Lung (tissue), 11 donors: ENCODE measurements at regions not wholly inside any gene's neighbourhood (a gene's known extent, or its start where the extent isn't known, plus 50 kb on each side); places are given as distances from the start of the nearest gene placed in this dataset.

Experiments
- ATAC-seq: fragments of 200-7000 bp; cut with Tn5 transposase; one replicate; pipeline ENCODE4 v1.9.1; 2020; ENCODE audit warnings: moderate number of reproducible peaks; ENCODE audit not compliant: insufficient read depth, low FRiP score
- DNase-seq, 3 donors: peaks; one replicate each; pipeline ENCODE4 v3.0.0-alpha.2; 2013 to 2017
- H3K27ac ChIP-seq, 2 donors: one replicate each; pipeline ENCODE4 v1.5.1; 2013; ENCODE audit warnings: mild to moderate bottlenecking in 2 of 2, moderate library complexity in 2 of 2, control low read depth in 1 of 2, inconsistent platforms in 1 of 2, low read depth in 1 of 2, low read length in 1 of 2
- H3K27me3 ChIP-seq, 3 donors: one replicate each; pipeline ENCODE4 v1.5.1; 2013; ENCODE audit warnings: low read length in 2 of 3; ENCODE audit not compliant: control insufficient read depth in 3 of 3, insufficient read depth in 3 of 3
- H3K36me3 ChIP-seq, 4 donors: one replicate each; pipeline ENCODE4 v1.5.1; 2013; ENCODE audit warnings: low read length in 4 of 4, mild to moderate bottlenecking in 1 of 4, moderate library complexity in 1 of 4; ENCODE audit not compliant: control insufficient read depth in 4 of 4, insufficient read depth in 4 of 4
- H3K4me1 ChIP-seq, 5 donors: one replicate each; pipeline ENCODE4 v1.5.1; 2013; ENCODE audit warnings: low read length in 5 of 5, mild to moderate bottlenecking in 2 of 5, moderate library complexity in 1 of 5; ENCODE audit not compliant: control insufficient read depth in 5 of 5, insufficient read depth in 5 of 5
- H3K4me3 ChIP-seq: one replicate; pipeline ENCODE4 v1.5.1; 2013; ENCODE audit warnings: mild to moderate bottlenecking, control low read depth, moderate library complexity
- H3K9ac ChIP-seq, 2 donors: one replicate each; pipeline ENCODE4 v1.5.1; 2013; ENCODE audit warnings: low read length in 2 of 2, control low read depth in 1 of 2; ENCODE audit not compliant: insufficient read depth in 1 of 2
- H3K9me3 ChIP-seq, 4 donors: one replicate each; pipeline ENCODE4 v1.5.1; 2013; ENCODE audit warnings: low read length in 3 of 4, mild to moderate bottlenecking in 1 of 4, moderate library complexity in 1 of 4; ENCODE audit not compliant: control insufficient read depth in 4 of 4, insufficient read depth in 3 of 4
- CTCF ChIP-seq: IDR thresholded peaks from 2 replicates; pipeline ENCODE4 v1.5.1; 2012; ENCODE audit warnings: mild to moderate bottlenecking; ENCODE audit errors: control extremely low read depth, extremely low read depth
- WGBS, 2 donors: extraction: QIAGEN DNeasy Blood & Tissue Kit; methylation state at CpG; one replicate each; pipeline ENCODE4 v1.1.7; 2013; 5-methylcytosine and 5-hydroxymethylcytosine counted together
- donor health status: control.
- donor health status: control.
- donor health status: Bipolar disorder and iron deficiency.
- donor health status: healthy.
- donor health status: DM: yes; HTN: yes; CAD: no.

- Histone ChIP-seq H3K9me3 (no peaks in the 10 kb centered on the region), H3K9ac (no peak overlapping the region), H3K36me3 (no peaks in the 10 kb centered on the region), H3K27me3 (no peaks in the 10 kb centered on the region), H3K4me1 (peaks cover 0 to 20% (median 0%) of the 10 kb centered on the region in 5 donors), H3K4me3 (no peak overlapping the region), H3K27ac (no peak overlapping the region)
- DNase-seq (no peak), ATAC-seq (no peak)
- no peak for TF ChIP-seq CTCF
- WGBS, 2 donors = 84 to 94% methylated on average over 2 of the region's 2 CpGs
Observed at GRCh38 chr11:130691581-130691980, 224.7 kb downstream of the SNX19 start.

DNA sequence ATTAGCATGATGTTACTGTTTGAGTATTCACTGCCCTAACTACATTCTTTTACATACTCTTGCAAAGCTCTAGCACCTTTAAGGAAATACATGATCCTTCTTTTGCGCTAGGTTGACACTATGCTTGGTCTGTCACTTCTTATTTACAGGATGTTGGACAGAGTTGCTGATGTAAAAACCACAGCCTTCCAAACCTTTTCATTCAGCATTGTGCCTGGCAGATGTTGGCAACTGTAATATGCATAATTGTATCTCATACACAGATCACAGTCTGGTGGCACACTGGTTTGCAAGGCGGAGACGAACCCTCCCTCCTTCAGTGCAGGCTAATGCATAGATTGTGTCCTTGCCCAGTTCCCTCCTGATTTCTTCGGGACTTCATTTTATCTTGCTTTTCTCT is 224.1 kb downstream of the SNX19 start:
- Histone ChIP-seq H3K9me3 (no peaks in the 10 kb centered on the region), H3K4me1 (peaks cover 0 to 20% (median 0%) of the 10 kb centered on the region in 5 donors), H3K4me3 (no peak overlapping the region), H3K9ac (no peak overlapping the region), H3K27ac (no peak overlapping the region), H3K36me3 (no peaks in the 10 kb centered on the region), H3K27me3 (no peaks in the 10 kb centered on the region)
- DNase-seq (no peak), ATAC-seq (no peak)
- 90 to 96% methylated on average over 4 of the region's 4 CpGs for WGBS, 2 donors
- TF ChIP-seq CTCF = no peak

DNA sequence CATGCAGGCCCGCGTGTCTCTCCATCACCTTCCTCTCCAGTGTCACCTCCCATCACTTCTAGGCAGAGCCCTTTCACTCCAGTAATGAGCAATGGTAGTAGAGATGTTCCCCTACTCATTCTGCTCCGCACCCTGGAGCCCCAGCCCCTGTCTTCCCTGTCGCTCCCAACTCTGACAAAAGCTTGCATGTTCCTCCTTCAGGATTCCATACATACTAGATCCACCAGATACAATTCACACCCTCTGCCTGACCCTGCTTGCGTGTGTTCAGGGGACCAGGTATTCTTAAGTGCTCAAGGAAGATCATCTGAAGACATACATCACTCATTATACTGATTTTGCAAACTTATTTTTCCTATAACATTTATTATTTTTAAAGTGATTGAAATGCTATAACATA is 222.7 kb downstream of the SNX19 start:
- Histone ChIP-seq H3K27ac (no peak overlapping the region), H3K4me1 (peaks cover 0 to 15% (median 0%) of the 10 kb centered on the region in 5 donors), H3K9me3 (peaks cover 0 to 3% (median 0%) of the 10 kb centered on the region in 4 donors), H3K36me3 (no peaks in the 10 kb centered on the region), H3K27me3 (no peaks in the 10 kb centered on the region), H3K9ac (no peak overlapping the region), H3K4me3 (no peak overlapping the region)
- DNase-seq = no peak
- WGBS, 2 donors = 91 to 92% methylated on average over 5 of the region's 5 CpGs
- no peak for ATAC-seq
- no peak for TF ChIP-seq CTCF

DNA sequence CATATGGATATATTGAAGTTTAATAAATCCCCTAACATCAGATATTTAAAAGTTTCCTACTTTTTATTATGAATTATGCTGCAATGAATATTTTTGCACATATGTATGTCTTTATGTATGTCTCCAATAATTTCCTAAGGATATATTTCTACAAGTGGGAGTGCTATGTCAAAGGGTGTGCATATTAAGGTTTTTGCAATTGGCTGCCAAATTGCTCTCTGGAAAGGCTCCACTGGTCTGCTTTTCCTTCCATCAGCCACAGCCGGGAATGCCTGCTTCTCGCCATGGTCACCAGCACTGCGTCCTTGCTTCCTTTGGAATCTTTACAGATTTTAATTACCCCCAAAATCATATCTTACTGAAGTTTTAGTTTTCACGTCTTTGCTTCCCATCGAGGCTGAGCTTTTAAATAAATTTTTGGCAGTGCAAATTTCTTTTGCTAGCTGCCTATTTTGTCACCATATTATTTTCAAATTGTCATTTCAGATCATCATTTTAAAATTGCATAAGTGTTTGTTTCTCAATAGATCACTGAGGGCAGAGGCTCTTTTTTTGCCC is 221.7 kb downstream of the SNX19 start:
- DNase-seq (peak; percentile 35 to 65 (median 56)), ATAC-seq (no peak)
- 78 to 86% methylated on average over 5 of the region's 5 CpGs for WGBS, 2 donors
- no peaks in the 10 kb centered on the region for H3K36me3 ChIP-seq
- H3K4me3 ChIP-seq = no peak overlapping the region
- TF ChIP-seq CTCF = no peak
- H3K9ac ChIP-seq = no peak overlapping the region
- peaks cover 0 to 3% (median 0%) of the 10 kb centered on the region in 4 donors for H3K9me3 ChIP-seq
- H3K27ac ChIP-seq = no peak overlapping the region
- peaks cover 0 to 9% (median 0%) of the 10 kb centered on the region in 5 donors for H3K4me1 ChIP-seq
- H3K27me3 ChIP-seq = no peaks in the 10 kb centered on the region
